ENCODE measurements at regions not wholly inside any gene's neighbourhood (a gene's known extent, or its start where the extent isn't known, plus 50 kb on each side); places are given as distances from the start of the nearest gene placed in this dataset.

- TF ChIP-seq POLR2A (IDR thresholded peaks at IDR 0.05), result no peak
- TF ChIP-seq, protein P1, sequence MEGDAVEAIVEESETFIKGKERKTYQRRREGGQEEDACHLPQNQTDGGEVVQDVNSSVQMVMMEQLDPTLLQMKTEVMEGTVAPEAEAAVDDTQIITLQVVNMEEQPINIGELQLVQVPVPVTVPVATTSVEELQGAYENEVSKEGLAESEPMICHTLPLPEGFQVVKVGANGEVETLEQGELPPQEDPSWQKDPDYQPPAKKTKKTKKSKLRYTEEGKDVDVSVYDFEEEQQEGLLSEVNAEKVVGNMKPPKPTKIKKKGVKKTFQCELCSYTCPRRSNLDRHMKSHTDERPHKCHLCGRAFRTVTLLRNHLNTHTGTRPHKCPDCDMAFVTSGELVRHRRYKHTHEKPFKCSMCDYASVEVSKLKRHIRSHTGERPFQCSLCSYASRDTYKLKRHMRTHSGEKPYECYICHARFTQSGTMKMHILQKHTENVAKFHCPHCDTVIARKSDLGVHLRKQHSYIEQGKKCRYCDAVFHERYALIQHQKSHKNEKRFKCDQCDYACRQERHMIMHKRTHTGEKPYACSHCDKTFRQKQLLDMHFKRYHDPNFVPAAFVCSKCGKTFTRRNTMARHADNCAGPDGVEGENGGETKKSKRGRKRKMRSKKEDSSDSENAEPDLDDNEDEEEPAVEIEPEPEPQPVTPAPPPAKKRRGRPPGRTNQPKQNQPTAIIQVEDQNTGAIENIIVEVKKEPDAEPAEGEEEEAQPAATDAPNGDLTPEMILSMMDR (IDR thresholded peaks at IDR 0.05), result no peak
Observed at GRCh38 chr6:170082531-170083187, 208.2 kb downstream of the DLL1 start.

Data from gastroesophageal sphincter (tissue), 3 donors.